CD14-positive monocyte (primary cell): ENCODE measurements at regions not wholly inside any gene's neighbourhood (a gene's known extent, or its start where the extent isn't known, plus 50 kb on each side); places are given as distances from the start of the nearest gene placed in this dataset.

ENCODE experiments used
- DNase-seq, 3 donors: peaks; one replicate each; pipeline ENCODE4 v3.0.0-alpha.2; 2011 to 2022
- H2AFZ ChIP-seq: 2 replicates; pipeline ENCODE4 v1.6.0; 2012; ENCODE audit warnings: mild to moderate bottlenecking, low read depth, low read length, inconsistent platforms; ENCODE audit not compliant: insufficient read depth, poor library complexity, severe bottlenecking
- H3K27ac ChIP-seq, 2 donors: 1 replicate in 1 of 2; 2 replicates in 1 of 2; pipeline ENCODE4 v1.5.1; 2012 to 2013; ENCODE audit warnings: low read length in 2 of 2, control low read depth in 1 of 2, inconsistent platforms in 1 of 2, low read depth in 1 of 2, mild to moderate bottlenecking in 1 of 2
- H3K27me3 ChIP-seq, 2 donors: one replicate each; pipeline versions ENCODE4 v1.6.0 to v1.6.1; 2011 to 2013; ENCODE audit warnings: low read length in 2 of 2; ENCODE audit not compliant: control insufficient read depth in 2 of 2, insufficient read depth in 2 of 2
- H3K36me3 ChIP-seq, 2 donors: replicated peaks in 1 of 2; 1 replicate in 1 of 2; 2 replicates in 1 of 2; pipeline versions ENCODE4 v1.5.1 to v1.6.1; 2012 to 2013; ENCODE audit warnings: low read length in 2 of 2, control low read depth in 1 of 2, inconsistent platforms in 1 of 2, mild to moderate bottlenecking in 1 of 2; ENCODE audit not compliant: insufficient read depth in 2 of 2, control insufficient read depth in 1 of 2
- H3K4me1 ChIP-seq, 2 donors: 1 replicate in 1 of 2; 2 replicates in 1 of 2; pipeline versions ENCODE4 v1.5.1 to v1.6.1; 2012 to 2013; ENCODE audit warnings: low read length in 2 of 2, control low read depth in 1 of 2, inconsistent platforms in 1 of 2, mild to moderate bottlenecking in 1 of 2, moderate library complexity in 1 of 2; ENCODE audit not compliant: insufficient read depth in 2 of 2, control insufficient read depth in 1 of 2
- H3K4me2 ChIP-seq: replicated peaks from 2 replicates; pipeline ENCODE3; 2012; ENCODE audit warnings: low read length, moderate library complexity, mild to moderate bottlenecking; ENCODE audit not compliant: poor library complexity, severe bottlenecking; ENCODE audit errors: extremely low read depth
- H3K4me3 ChIP-seq, 3 experiments: fragments of 200-600 bp in 1 of 3; sonication (generic) in 1 of 3; replicated peaks in 1 of 3; 1 replicate in 2 of 3; 2 replicates in 1 of 3; pipeline ENCODE4 v1.5.1; 2011 to 2013; ENCODE audit warnings: low read length in 3 of 3, mild to moderate bottlenecking in 3 of 3, control low read depth in 2 of 3, low read depth in 2 of 3, inconsistent platforms in 1 of 3, moderate library complexity in 1 of 3
- H3K79me2 ChIP-seq: 2 replicates; pipeline ENCODE4 v1.6.0; 2012; ENCODE audit warnings: mild to moderate bottlenecking, control low read depth, inconsistent platforms, low read length, moderate library complexity; ENCODE audit not compliant: insufficient read depth
- H3K9ac ChIP-seq: 2 replicates; pipeline ENCODE4 v1.6.0; 2017; ENCODE audit warnings: low read length, mild to moderate bottlenecking; ENCODE audit not compliant: insufficient read depth, poor library complexity, severe bottlenecking
- H3K9me3 ChIP-seq, 2 donors: replicated peaks in 1 of 2; 1 replicate in 1 of 2; 2 replicates in 1 of 2; pipeline versions ENCODE4 v1.5.1 to v1.6.1; 2012 to 2013; ENCODE audit warnings: low read length in 2 of 2, control low read depth in 1 of 2; ENCODE audit not compliant: control insufficient read depth in 1 of 2, insufficient read depth in 1 of 2
- H4K20me1 ChIP-seq: 2 replicates; pipeline ENCODE4 v1.6.0; 2012; ENCODE audit warnings: mild to moderate bottlenecking, low read length, control low read depth, moderate library complexity; ENCODE audit not compliant: insufficient read depth
- H3K27ac Mint-ChIP-seq, 7 donors: one replicate each; pipeline ENCODE4 v1.8.0; 2020; ENCODE audit warnings: mild to moderate bottlenecking in 7 of 7, mixed read lengths in 7 of 7, moderate library complexity in 6 of 7, inconsistent platforms in 2 of 7
- H3K27me3 Mint-ChIP-seq, 3 donors: one replicate each; pipeline ENCODE4 v1.8.0; 2021 to 2022; ENCODE audit warnings: low read depth in 3 of 3, mild to moderate bottlenecking in 3 of 3, mixed read lengths in 3 of 3, moderate library complexity in 3 of 3, inconsistent platforms in 1 of 3
- H3K36me3 Mint-ChIP-seq, 2 donors: one replicate each; pipeline ENCODE4 v1.8.0; 2020; ENCODE audit warnings: mixed read lengths in 2 of 2, inconsistent platforms in 1 of 2, mild to moderate bottlenecking in 1 of 2
- H3K4me1 Mint-ChIP-seq: one replicate; pipeline ENCODE4 v1.8.0; 2020; ENCODE audit warnings: mild to moderate bottlenecking, mixed read lengths
- H3K4me3 Mint-ChIP-seq, 2 donors: one replicate each; pipeline ENCODE4 v1.8.0; 2020; ENCODE audit warnings: mild to moderate bottlenecking in 2 of 2, mixed read lengths in 2 of 2, moderate library complexity in 1 of 2
- H3K9me3 Mint-ChIP-seq, 7 donors: one replicate each; pipeline ENCODE4 v1.8.0; 2020 to 2022; ENCODE audit warnings: mixed read lengths in 7 of 7, mild to moderate bottlenecking in 6 of 7, moderate library complexity in 6 of 7, inconsistent platforms in 2 of 7
- WGBS: methylation state at CpG from one replicate; pipeline ENCODE4 v1.1.5; 2013; ENCODE audit warnings: missing lambda C conversion rate; ENCODE audit not compliant: insufficient coverage; 5-methylcytosine and 5-hydroxymethylcytosine counted together
- intact Hi-C, 2 donors: fragments of 100-400 bp; cut with micrococcal nuclease; formaldehyde crosslinking; loops; one replicate each; pipeline versions ENCODE4 v1.15.0 to v1.15.1; 2023
- TF ChIP-seq, protein P1 (sequence below): fragments of 200-600 bp; IDR thresholded peaks from one replicate; pipeline ENCODE4 v1.8.0; 2022; ENCODE audit warnings: antibody characterized with exemption, mild to moderate bottlenecking

- DNase-seq = no peak
- Histone ChIP-seq H2AFZ (no peak overlapping the region), H3K9ac (no peak overlapping the region), H3K4me3 (no peak overlapping the region), H3K4me1 (no peaks in the 10 kb centered on the region), H3K27me3 (no peaks in the 10 kb centered on the region), H3K79me2 (no peaks in the 10 kb centered on the region), H3K36me3 (no peaks in the 10 kb centered on the region), H3K4me2 (no peak overlapping the region), H3K27ac (no peak overlapping the region), H4K20me1 (no peaks in the 10 kb centered on the region), H3K9me3 (peaks cover 0 to 10% of the 10 kb centered on the region in 2 donors)
- no peaks in the 10 kb centered on the region for H3K36me3 Mint-ChIP-seq
- H3K27ac Mint-ChIP-seq = peak overlapping the region in 1 of 7 donors; percentile 69
- TF ChIP-seq, protein P1, sequence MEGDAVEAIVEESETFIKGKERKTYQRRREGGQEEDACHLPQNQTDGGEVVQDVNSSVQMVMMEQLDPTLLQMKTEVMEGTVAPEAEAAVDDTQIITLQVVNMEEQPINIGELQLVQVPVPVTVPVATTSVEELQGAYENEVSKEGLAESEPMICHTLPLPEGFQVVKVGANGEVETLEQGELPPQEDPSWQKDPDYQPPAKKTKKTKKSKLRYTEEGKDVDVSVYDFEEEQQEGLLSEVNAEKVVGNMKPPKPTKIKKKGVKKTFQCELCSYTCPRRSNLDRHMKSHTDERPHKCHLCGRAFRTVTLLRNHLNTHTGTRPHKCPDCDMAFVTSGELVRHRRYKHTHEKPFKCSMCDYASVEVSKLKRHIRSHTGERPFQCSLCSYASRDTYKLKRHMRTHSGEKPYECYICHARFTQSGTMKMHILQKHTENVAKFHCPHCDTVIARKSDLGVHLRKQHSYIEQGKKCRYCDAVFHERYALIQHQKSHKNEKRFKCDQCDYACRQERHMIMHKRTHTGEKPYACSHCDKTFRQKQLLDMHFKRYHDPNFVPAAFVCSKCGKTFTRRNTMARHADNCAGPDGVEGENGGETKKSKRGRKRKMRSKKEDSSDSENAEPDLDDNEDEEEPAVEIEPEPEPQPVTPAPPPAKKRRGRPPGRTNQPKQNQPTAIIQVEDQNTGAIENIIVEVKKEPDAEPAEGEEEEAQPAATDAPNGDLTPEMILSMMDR = no peak
- H3K27me3 Mint-ChIP-seq = no peaks in the 10 kb centered on the region
- intact Hi-C loops = no loop called here
- H3K4me3 Mint-ChIP-seq = no peak overlapping the region
- WGBS = 100% methylated on average over 2 of the region's 4 CpGs
- H3K4me1 Mint-ChIP-seq = no peaks in the 10 kb centered on the region
- peaks cover 0 to 8% (median 3%) of the 10 kb centered on the region in 7 donors for H3K9me3 Mint-ChIP-seq
Observed at GRCh38 chr3:86388820-86389219, 602.1 kb downstream of the VGLL3 start.

DNA sequence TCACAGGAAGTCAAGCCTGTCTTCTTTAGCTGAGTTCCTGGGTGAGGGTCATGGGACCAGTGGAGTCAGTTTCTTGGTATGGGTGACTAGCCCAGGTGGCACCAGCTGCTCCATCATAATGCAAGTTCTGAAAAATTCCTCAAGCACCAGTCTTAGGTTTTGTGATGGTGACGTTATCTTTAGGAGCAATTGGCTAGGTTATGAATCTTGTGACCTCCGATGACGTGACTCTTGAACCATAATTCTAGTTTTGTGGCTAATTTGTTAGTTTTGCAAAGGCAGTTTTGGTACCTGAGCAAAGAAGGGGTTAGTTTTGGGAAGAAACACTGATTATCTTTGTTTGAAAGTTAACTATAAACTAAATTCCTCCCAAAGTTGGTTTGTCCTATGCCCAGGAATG is 608.4 kb downstream of the VGLL3 start:
- H3K27me3 Mint-ChIP-seq = no peaks in the 10 kb centered on the region
- no peak overlapping the region for H3K27ac Mint-ChIP-seq
- Histone ChIP-seq H3K4me2 (no peak overlapping the region), H3K4me3 (no peak overlapping the region), H3K4me1 (no peaks in the 10 kb centered on the region), H4K20me1 (no peaks in the 10 kb centered on the region), H3K36me3 (no peaks in the 10 kb centered on the region), H3K9me3 (peaks cover 0 to 4% of the 10 kb centered on the region in 2 donors), H3K27me3 (no peaks in the 10 kb centered on the region), H2AFZ (no peak overlapping the region), H3K27ac (no peak overlapping the region), H3K9ac (no peak overlapping the region), H3K79me2 (no peaks in the 10 kb centered on the region)
- no peak overlapping the region for H3K4me3 Mint-ChIP-seq
- no CpG with 5 or more reads among the region's 3 CpGs for WGBS
- TF ChIP-seq, protein P1 = no peak
- no peaks in the 10 kb centered on the region for H3K36me3 Mint-ChIP-seq
- DNase-seq = no peak
- peaks cover 0 to 7% (median 3%) of the 10 kb centered on the region in 7 donors for H3K9me3 Mint-ChIP-seq
- intact Hi-C loops = no loop called here
- H3K4me1 Mint-ChIP-seq = no peaks in the 10 kb centered on the region
